H9 (cell line): ENCODE measurements at regions not wholly inside any gene's neighbourhood (a gene's known extent, or its start where the extent isn't known, plus 50 kb on each side); places are given as distances from the start of the nearest gene placed in this dataset.

ENCODE experiments used
- DNase-seq: peaks from one replicate; pipeline ENCODE4 v3.0.0-alpha.2; 2017
- H2AFZ ChIP-seq: one replicate; pipeline ENCODE4 v1.6.1; 2013; ENCODE audit warnings: mild to moderate bottlenecking, low read length, control low read depth, moderate library complexity
- H2AK5ac ChIP-seq: 2 replicates; pipeline ENCODE4 v1.6.1; 2013; ENCODE audit warnings: low read length, control low read depth, mixed read lengths; ENCODE audit not compliant: insufficient read length
- H2BK120ac ChIP-seq: one replicate; pipeline ENCODE4 v1.6.1; 2013; ENCODE audit warnings: low read depth, mild to moderate bottlenecking, low read length, control low read depth, inconsistent platforms; ENCODE audit not compliant: poor library complexity, severe bottlenecking
- H2BK12ac ChIP-seq: 2 replicates; pipeline ENCODE4 v1.6.1; 2013; ENCODE audit warnings: low read length, control low read depth, mixed read lengths, low read depth; ENCODE audit not compliant: insufficient read length
- H2BK15ac ChIP-seq: 2 replicates; pipeline ENCODE4 v1.6.1; 2013; ENCODE audit warnings: low read depth, low read length, control low read depth
- H2BK20ac ChIP-seq: one replicate; pipeline ENCODE4 v1.6.1; 2013; ENCODE audit warnings: low read depth, mild to moderate bottlenecking, low read length, control low read depth, inconsistent platforms; ENCODE audit not compliant: poor library complexity, severe bottlenecking
- H2BK5ac ChIP-seq: 2 replicates; pipeline ENCODE4 v1.6.1; 2013; ENCODE audit warnings: low read length, control low read depth, mixed read lengths; ENCODE audit not compliant: insufficient read length
- H3K14ac ChIP-seq: 2 replicates; pipeline ENCODE4 v1.6.1; 2013; ENCODE audit warnings: low read length, control low read depth; ENCODE audit not compliant: insufficient read depth
- H3K18ac ChIP-seq: 2 replicates; pipeline ENCODE4 v1.6.1; 2013; ENCODE audit warnings: low read depth, mild to moderate bottlenecking, mixed read lengths, low read length, control low read depth; ENCODE audit not compliant: insufficient read length
- H3K23ac ChIP-seq: 2 replicates; pipeline ENCODE4 v1.6.1; 2013; ENCODE audit warnings: low read length, control low read depth, mixed read lengths, low read depth; ENCODE audit not compliant: insufficient read length
- H3K23me2 ChIP-seq: 2 replicates; pipeline ENCODE4 v1.6.1; 2013; ENCODE audit warnings: low read depth, mild to moderate bottlenecking, mixed read lengths, low read length, control low read depth; ENCODE audit not compliant: insufficient read length, poor library complexity, severe bottlenecking
- H3K27ac ChIP-seq: 2 replicates; pipeline ENCODE4 v1.5.1; 2013; ENCODE audit warnings: low read length, control low read depth, mixed read lengths, low read depth; ENCODE audit not compliant: insufficient read length
- H3K27me3 ChIP-seq: 2 replicates; pipeline ENCODE4 v1.6.1; 2013; ENCODE audit warnings: low read length, control low read depth, inconsistent platforms; ENCODE audit not compliant: insufficient read depth
- H3K4ac ChIP-seq: 2 replicates; pipeline ENCODE4 v1.6.1; 2013; ENCODE audit warnings: low read depth, mild to moderate bottlenecking, control low read depth, inconsistent platforms, low read length, moderate library complexity
- H3K4me1 ChIP-seq: 2 replicates; pipeline ENCODE4 v1.6.1; 2013; ENCODE audit warnings: low read length, control low read depth, inconsistent platforms; ENCODE audit not compliant: insufficient read depth
- H3K4me2 ChIP-seq: 2 replicates; pipeline ENCODE4 v1.6.1; 2013; ENCODE audit warnings: low read length, control low read depth, mixed read lengths; ENCODE audit not compliant: insufficient read length, insufficient read depth
- H3K56ac ChIP-seq: 2 replicates; pipeline ENCODE4 v1.6.1; 2013; ENCODE audit warnings: low read depth, mild to moderate bottlenecking, mixed read lengths, low read length, control low read depth; ENCODE audit not compliant: insufficient read length
- H3K79me1 ChIP-seq: 2 replicates; pipeline ENCODE4 v1.6.1; 2013; ENCODE audit warnings: low read depth, mild to moderate bottlenecking, moderate library complexity, low read length, control low read depth, inconsistent platforms; ENCODE audit not compliant: insufficient read depth, poor library complexity, severe bottlenecking
- H3K79me2 ChIP-seq: 2 replicates; pipeline ENCODE4 v1.6.1; 2013; ENCODE audit warnings: low read length, control low read depth, inconsistent platforms; ENCODE audit not compliant: insufficient read depth
- H3K9ac ChIP-seq: 2 replicates; pipeline ENCODE4 v1.6.1; 2013; ENCODE audit warnings: low read length, control low read depth, mixed read lengths; ENCODE audit not compliant: insufficient read length; ENCODE audit errors: extremely low read depth
- H3K9me3 ChIP-seq: one replicate; pipeline ENCODE4 v1.6.1; 2013; ENCODE audit warnings: low read depth, low read length, inconsistent platforms; ENCODE audit not compliant: control insufficient read depth
- H3T11ph ChIP-seq: one replicate; pipeline ENCODE4 v1.6.1; 2013; ENCODE audit warnings: mild to moderate bottlenecking, low read length, control low read depth, inconsistent platforms
- H4K20me1 ChIP-seq: one replicate; pipeline ENCODE4 v1.6.1; 2013; ENCODE audit not compliant: control insufficient read depth, insufficient read length, insufficient read depth
- H4K5ac ChIP-seq: 2 replicates; pipeline ENCODE4 v1.6.1; 2013; ENCODE audit warnings: low read depth, mild to moderate bottlenecking, mixed read lengths, low read length, control low read depth; ENCODE audit not compliant: insufficient read length
- H4K8ac ChIP-seq: replicated peaks from 2 replicates; pipeline ENCODE4 v1.6.1; 2013; ENCODE audit warnings: low read length, control low read depth, mixed read lengths, low read depth; ENCODE audit not compliant: insufficient read length
- H4K91ac ChIP-seq: 2 replicates; pipeline ENCODE4 v1.6.1; 2013; ENCODE audit warnings: low read depth, mild to moderate bottlenecking, moderate library complexity, mixed read lengths, low read length, control low read depth; ENCODE audit not compliant: insufficient read length
- H3K27ac Mint-ChIP-seq, 3 experiments: 2 replicates in 2 of 3; 3 replicates in 1 of 3; pipeline ENCODE4 v1.8.0; 2020 to 2021; ENCODE audit warnings: mixed read lengths in 3 of 3, mild to moderate bottlenecking in 1 of 3, moderate library complexity in 1 of 3
- H3K27me3 Mint-ChIP-seq: 2 replicates; pipeline ENCODE4 v1.8.0; 2021; ENCODE audit warnings: low read depth, mild to moderate bottlenecking, moderate library complexity, mixed read lengths
- H3K36me3 Mint-ChIP-seq, 3 experiments: 2 replicates in 2 of 3; 3 replicates in 1 of 3; pipeline ENCODE4 v1.8.0; 2020 to 2021; ENCODE audit warnings: low read depth in 3 of 3, mixed read lengths in 3 of 3; ENCODE audit not compliant: insufficient read depth in 1 of 3
- H3K4me1 Mint-ChIP-seq, 2 experiments: 2 replicates each; pipeline ENCODE4 v1.8.0; 2020; ENCODE audit warnings: mixed read lengths in 2 of 2
- H3K4me3 Mint-ChIP-seq, 2 experiments: 2 replicates in 1 of 2; 3 replicates in 1 of 2; pipeline ENCODE4 v1.8.0; 2020 to 2021; ENCODE audit warnings: mild to moderate bottlenecking in 2 of 2, mixed read lengths in 2 of 2, moderate library complexity in 1 of 2
- H3K9me3 Mint-ChIP-seq, 2 experiments: 2 replicates in 1 of 2; 3 replicates in 1 of 2; pipeline ENCODE4 v1.8.0; 2020; ENCODE audit warnings: mild to moderate bottlenecking in 2 of 2, mixed read lengths in 2 of 2, moderate library complexity in 1 of 2
- CTCF ChIP-seq: fragments of 200-600 bp; sonication (generic); conservative IDR thresholded peaks from 3 replicates; pipeline ENCODE4 v1.8.0; 2021; ENCODE audit warnings: antibody characterized with exemption, mild to moderate bottlenecking
- WGBS: extraction: QIAGEN DNeasy Blood & Tissue Kit; methylation state at CpG from one replicate; pipeline ENCODE4 v1.1.7; 2013; ENCODE audit warnings: missing lambda C conversion rate, low lambda C conversion rate, mixed read lengths; ENCODE audit not compliant: insufficient read length; ENCODE audit errors: extremely low coverage; 5-methylcytosine and 5-hydroxymethylcytosine counted together

GRCh38 chr2:217120429-217120828 is 260.6 kb upstream of the TNP1 start:
- Histone ChIP-seq H2BK12ac (no peak overlapping the region), H3K9me3 (no peaks in the 10 kb centered on the region), H3K4me2 (no peak overlapping the region), H3K4ac (no peak overlapping the region), H4K8ac (no peak overlapping the region), H3T11ph (no peak overlapping the region), H2AK5ac (no peak overlapping the region), H2BK15ac (no peak overlapping the region), H2BK120ac (no peak overlapping the region), H3K9ac (no peak overlapping the region), H2BK20ac (no peak overlapping the region), H3K79me2 (no peaks in the 10 kb centered on the region), H2AFZ (no peak overlapping the region), H2BK5ac (no peak overlapping the region), H3K23ac (no peak overlapping the region), H3K14ac (no peak overlapping the region), H4K91ac (no peak overlapping the region), H4K5ac (no peak overlapping the region), H3K27ac (no peak overlapping the region), H3K4me1 (no peaks in the 10 kb centered on the region), H3K18ac (no peak overlapping the region), H3K27me3 (no peaks in the 10 kb centered on the region), H3K79me1 (no peaks in the 10 kb centered on the region), H3K56ac (no peak overlapping the region), H3K23me2 (no peaks in the 10 kb centered on the region), H4K20me1 (no peaks in the 10 kb centered on the region)
- Mint-ChIP-seq H3K36me3 (no peaks in the 10 kb centered on the region), H3K9me3 (no peaks in the 10 kb centered on the region), H3K4me1 (no peaks in the 10 kb centered on the region), H3K4me3 (no peak overlapping the region), H3K27me3 (peaks cover 10% of the 10 kb centered on the region), H3K27ac (no peak overlapping the region)
- WGBS: no CpG with 5 or more reads among the region's 4 CpGs
- no peak for DNase-seq
- no peak for TF ChIP-seq CTCF
